ENCODE measurements at regions not wholly inside any gene's neighbourhood (a gene's known extent, or its start where the extent isn't known, plus 50 kb on each side); places are given as distances from the start of the nearest gene placed in this dataset.
"Not testable (repeated sequence)": the region's sequence is repeated elsewhere in the genome, so short reads cannot be mapped to it uniquely, and the experiment has no call there.

DNA sequence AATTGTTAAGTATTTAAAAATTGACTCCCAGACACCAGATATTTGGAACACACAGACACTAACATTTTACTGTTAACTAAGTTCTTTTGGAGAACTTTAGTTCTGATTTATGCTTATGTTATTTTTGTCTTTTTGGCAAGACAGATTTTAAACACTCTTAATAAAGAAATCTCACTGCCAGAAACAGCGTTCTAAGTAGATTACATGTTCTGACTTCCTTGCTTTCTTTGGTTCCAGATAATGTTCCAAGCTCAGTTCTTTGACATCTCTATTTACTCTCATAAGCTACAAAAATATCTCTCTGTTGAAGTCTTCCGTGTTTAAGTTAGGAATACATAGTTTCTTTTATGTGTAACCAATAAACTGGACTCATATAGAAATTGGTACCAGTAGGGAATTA lies 1699.6 kb downstream of the OTOL1 start:
- Histone ChIP-seq H3K27ac (ENCODE audit: low read depth, low read length) (no peak overlapping the region), H3K36me3 (ENCODE audit: insufficient read depth, low read length) (no peaks in the 10 kb centered on the region), H3K4me1 (ENCODE audit: insufficient read depth, low read length) (no peaks in the 10 kb centered on the region), H3K4me3 (ENCODE audit: low read length in 2 of 2) (no peak overlapping the region), H3K9me3 (ENCODE audit: control insufficient read depth in 1 of 2, low read length in 2 of 2) (peaks cover 0 to 4% of the 10 kb centered on the region in 2 donors), H3K27me3 (ENCODE audit: insufficient read depth, low read length) (no peaks in the 10 kb centered on the region)
- ChIA-PET POLR2A (ENCODE audit: partially characterized antibody) (no interaction called here), CTCF (ENCODE audit: partially characterized antibody) (no interaction called here)
- Mint-ChIP-seq H3K4me1 (no peaks in the 10 kb centered on the region), H3K27me3 (no peaks in the 10 kb centered on the region), H3K36me3 (no peaks in the 10 kb centered on the region), H3K27ac (no peak overlapping the region), H3K9me3 (peaks cover 0 to 9% (median 0%) of the 10 kb centered on the region in 8 donors), H3K4me3 (no peak overlapping the region)
- DNase-seq: no peak
- intact Hi-C loops (cut with micrococcal nuclease): no loop called here

DNA sequence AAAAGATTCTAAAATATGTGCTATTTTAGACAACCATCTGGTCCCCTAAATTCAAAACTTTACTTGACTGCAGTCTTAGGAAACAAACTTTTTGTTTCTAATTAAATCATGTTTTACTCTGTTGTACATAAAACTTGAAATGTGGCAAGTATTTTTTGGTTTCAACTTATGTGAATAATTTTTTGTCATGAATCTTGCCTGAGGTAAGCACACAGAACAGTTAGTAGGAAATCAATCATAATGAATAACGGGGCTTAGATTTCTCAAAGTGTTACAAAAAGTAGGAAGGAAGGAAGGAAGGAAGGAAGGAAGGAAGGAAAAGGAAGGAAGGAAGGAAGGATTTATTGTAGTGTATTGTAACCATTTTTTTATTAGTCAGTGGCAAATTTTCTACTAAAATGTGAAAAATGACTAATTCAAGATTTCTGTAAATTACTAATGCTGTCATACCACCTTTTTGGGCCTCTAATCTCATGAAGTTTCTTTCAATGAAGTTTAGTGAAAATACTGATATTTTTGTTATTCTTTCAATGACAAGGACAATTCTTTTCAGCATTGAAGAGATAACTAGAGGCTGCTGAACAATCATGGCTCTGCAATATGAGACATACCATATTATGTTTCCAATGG lies 1689.2 kb downstream of the OTOL1 start:
- H3K36me3 ChIP-seq (ENCODE audit: insufficient read depth, low read length): no peaks in the 10 kb centered on the region
- Mint-ChIP-seq H3K27ac (no peak overlapping the region), H3K4me1 (no peaks in the 10 kb centered on the region), H3K9me3 (peaks cover 0 to 16% (median 4%) of the 10 kb centered on the region in 8 donors), H3K4me3 (no peak overlapping the region), H3K27me3 (no peaks in the 10 kb centered on the region), H3K36me3 (no peaks in the 10 kb centered on the region)
- H3K27me3 ChIP-seq (ENCODE audit: insufficient read depth, low read length): no peaks in the 10 kb centered on the region
- H3K9me3 ChIP-seq (ENCODE audit: control insufficient read depth in 1 of 2, low read length in 2 of 2): no peaks in the 10 kb centered on the region
- H3K4me1 ChIP-seq (ENCODE audit: insufficient read depth, low read length): no peaks in the 10 kb centered on the region
- DNase-seq: no peak
- H3K27ac ChIP-seq (ENCODE audit: low read depth, low read length): no peak overlapping the region
- ChIA-PET CTCF (ENCODE audit: partially characterized antibody) (no interaction called here), POLR2A (ENCODE audit: partially characterized antibody) (no interaction called here)
- intact Hi-C loops (cut with micrococcal nuclease): no loop called here
- no peak overlapping the region for H3K4me3 ChIP-seq (ENCODE audit: low read length in 2 of 2)

- H3K27me3 ChIP-seq (ENCODE audit: insufficient read depth, low read length): no peaks in the 10 kb centered on the region
- no peak overlapping the region for H3K27ac Mint-ChIP-seq
- no peaks in the 10 kb centered on the region for H3K4me1 Mint-ChIP-seq
- intact Hi-C loops (cut with micrococcal nuclease): no loop called here
- ChIA-PET POLR2A (ENCODE audit: partially characterized antibody) (no interaction called here), CTCF (ENCODE audit: partially characterized antibody) (no interaction called here)
- no peak overlapping the region for H3K4me3 ChIP-seq (ENCODE audit: low read length in 2 of 2)
- H3K4me1 ChIP-seq (ENCODE audit: insufficient read depth, low read length): no peaks in the 10 kb centered on the region
- H3K9me3 ChIP-seq (ENCODE audit: control insufficient read depth in 1 of 2, low read length in 2 of 2): peaks cover 0 to 3% of the 10 kb centered on the region in 2 donors
- no peak for DNase-seq
- H3K4me3 Mint-ChIP-seq: no peak overlapping the region
- no peak overlapping the region for H3K27ac ChIP-seq (ENCODE audit: low read depth, low read length)
- H3K36me3 ChIP-seq (ENCODE audit: insufficient read depth, low read length): no peaks in the 10 kb centered on the region
- H3K9me3 Mint-ChIP-seq: peaks cover 0 to 22% (median 5%) of the 10 kb centered on the region in 8 donors
- no peaks in the 10 kb centered on the region for H3K27me3 Mint-ChIP-seq
- H3K36me3 Mint-ChIP-seq: no peaks in the 10 kb centered on the region
These were observed 1679.4 kb downstream of the OTOL1 start for GRCh38 chr3:163175970-163176369.

DNA sequence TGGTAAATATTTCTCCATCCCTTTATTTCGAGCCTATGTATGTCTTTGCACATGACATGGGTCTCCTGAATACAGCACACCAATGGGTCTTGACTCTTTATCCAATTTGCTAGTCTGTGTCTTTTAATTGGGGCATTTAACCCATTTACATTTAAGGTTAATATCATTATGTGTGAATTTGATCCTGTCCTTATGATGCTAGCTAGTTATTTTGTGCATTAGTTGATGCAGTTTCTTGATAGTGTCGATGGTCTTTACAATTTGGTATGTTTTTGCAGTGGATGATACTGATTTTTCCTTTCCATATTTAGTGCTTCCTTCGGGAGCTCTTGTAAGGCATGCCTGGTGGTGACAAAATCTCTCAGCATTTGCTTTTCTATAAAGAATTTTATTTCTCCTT lies 1675.9 kb downstream of the OTOL1 start:
- H3K27ac ChIP-seq (ENCODE audit: low read depth, low read length); H3K9me3 ChIP-seq (ENCODE audit: control insufficient read depth in 1 of 2, low read length in 2 of 2); H3K4me3 ChIP-seq (ENCODE audit: low read length in 2 of 2); H3K36me3 Mint-ChIP-seq; H3K27ac Mint-ChIP-seq; H3K27me3 Mint-ChIP-seq; H3K4me1 Mint-ChIP-seq; H3K27me3 ChIP-seq (ENCODE audit: insufficient read depth, low read length); POLR2A ChIA-PET (ENCODE audit: partially characterized antibody); H3K4me1 ChIP-seq (ENCODE audit: insufficient read depth, low read length); DNase-seq; H3K4me3 Mint-ChIP-seq; intact Hi-C loops (cut with micrococcal nuclease); H3K36me3 ChIP-seq (ENCODE audit: insufficient read depth, low read length): not testable (repeated sequence)
- CTCF ChIA-PET (ENCODE audit: partially characterized antibody): interaction anchor here (1.0 kb wide), 1 partner anchor 9 kb away, joined by 3 read pairs; no protein-coding TSS in a partner anchor
- H3K9me3 Mint-ChIP-seq: peaks cover 5 to 27% (median 13%) of the 10 kb centered on the region in 8 donors

DNA sequence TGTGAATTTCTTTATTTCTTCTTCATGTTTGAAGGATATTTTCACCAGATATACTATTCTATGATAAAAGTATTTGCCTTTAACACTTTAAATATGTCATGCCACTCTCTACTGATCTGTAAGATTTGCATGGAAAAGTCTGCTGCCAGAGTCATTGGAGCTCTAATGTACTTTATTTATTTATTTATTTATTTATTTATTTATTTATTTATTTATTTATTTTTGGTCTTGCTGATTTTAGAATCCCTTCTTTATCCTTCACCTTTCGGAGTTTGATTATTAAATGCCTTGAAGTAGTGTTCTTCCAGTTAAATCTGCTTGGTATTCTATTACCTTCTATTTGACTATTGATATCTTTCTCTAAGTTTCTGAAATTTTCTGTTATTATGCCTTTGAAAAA lies 1669.6 kb downstream of the OTOL1 start:
- Mint-ChIP-seq H3K4me1 (no peaks in the 10 kb centered on the region), H3K4me3 (no peak overlapping the region)
- H3K9me3 ChIP-seq (ENCODE audit: control insufficient read depth in 1 of 2, low read length in 2 of 2): no peaks in the 10 kb centered on the region

DNA sequence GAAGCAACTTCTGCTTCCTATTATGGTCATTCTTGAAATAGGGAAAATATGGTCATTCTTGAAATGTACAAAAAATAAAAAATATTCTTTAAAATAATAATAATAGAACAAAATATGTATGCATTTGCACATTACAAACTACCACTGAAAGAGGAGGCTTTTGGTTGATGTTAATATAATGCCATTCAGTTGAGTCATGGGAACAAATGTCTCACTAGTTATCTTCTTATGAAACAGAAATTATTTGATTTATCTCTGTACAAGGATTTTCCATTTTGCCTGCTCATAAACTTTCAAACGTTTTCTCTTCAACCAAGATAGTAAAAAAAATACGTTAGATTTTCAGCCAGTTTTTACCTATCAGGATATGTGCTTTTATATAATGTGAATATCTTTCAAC lies 1662.7 kb downstream of the OTOL1 start:
- no peak overlapping the region for H3K27ac Mint-ChIP-seq
- ChIA-PET POLR2A (ENCODE audit: partially characterized antibody) (no interaction called here), CTCF (ENCODE audit: partially characterized antibody) (no interaction called here)
- no peaks in the 10 kb centered on the region for H3K27me3 ChIP-seq (ENCODE audit: insufficient read depth, low read length)
- H3K9me3 Mint-ChIP-seq: peaks cover 0 to 12% (median 3%) of the 10 kb centered on the region in 8 donors
- no peak overlapping the region for H3K4me3 ChIP-seq (ENCODE audit: low read length in 2 of 2)
- H3K4me1 Mint-ChIP-seq: no peaks in the 10 kb centered on the region
- no peaks in the 10 kb centered on the region for H3K36me3 ChIP-seq (ENCODE audit: insufficient read depth, low read length)
- no peak overlapping the region for H3K27ac ChIP-seq (ENCODE audit: low read depth, low read length)
- no peaks in the 10 kb centered on the region for H3K36me3 Mint-ChIP-seq
- no peaks in the 10 kb centered on the region for H3K9me3 ChIP-seq (ENCODE audit: control insufficient read depth in 1 of 2, low read length in 2 of 2)
- H3K4me3 Mint-ChIP-seq: no peak overlapping the region
- intact Hi-C loops (cut with micrococcal nuclease): no loop called here
- no peaks in the 10 kb centered on the region for H3K4me1 ChIP-seq (ENCODE audit: insufficient read depth, low read length)
- DNase-seq: no peak
- H3K27me3 Mint-ChIP-seq: no peaks in the 10 kb centered on the region

More for the DNA sequence above, 1669.6 kb downstream of the OTOL1 start:
- Histone ChIP-seq H3K4me3 (ENCODE audit: low read length in 2 of 2) (no peak overlapping the region), H3K4me1 (ENCODE audit: insufficient read depth, low read length) (no peaks in the 10 kb centered on the region), H3K27me3 (ENCODE audit: insufficient read depth, low read length) (no peaks in the 10 kb centered on the region), H3K36me3 (ENCODE audit: insufficient read depth, low read length) (no peaks in the 10 kb centered on the region), H3K27ac (ENCODE audit: low read depth, low read length) (no peak overlapping the region)
- POLR2A ChIA-PET (ENCODE audit: partially characterized antibody): no interaction called here
- Mint-ChIP-seq H3K27ac (no peak overlapping the region), H3K9me3 (peaks cover 8 to 29% (median 12%) of the 10 kb centered on the region in 8 donors), H3K27me3 (no peaks in the 10 kb centered on the region), H3K36me3 (no peaks in the 10 kb centered on the region)
- DNase-seq: no peak
- intact Hi-C loops (cut with micrococcal nuclease): no loop called here
- CTCF ChIA-PET (ENCODE audit: partially characterized antibody): no interaction called here

DNA sequence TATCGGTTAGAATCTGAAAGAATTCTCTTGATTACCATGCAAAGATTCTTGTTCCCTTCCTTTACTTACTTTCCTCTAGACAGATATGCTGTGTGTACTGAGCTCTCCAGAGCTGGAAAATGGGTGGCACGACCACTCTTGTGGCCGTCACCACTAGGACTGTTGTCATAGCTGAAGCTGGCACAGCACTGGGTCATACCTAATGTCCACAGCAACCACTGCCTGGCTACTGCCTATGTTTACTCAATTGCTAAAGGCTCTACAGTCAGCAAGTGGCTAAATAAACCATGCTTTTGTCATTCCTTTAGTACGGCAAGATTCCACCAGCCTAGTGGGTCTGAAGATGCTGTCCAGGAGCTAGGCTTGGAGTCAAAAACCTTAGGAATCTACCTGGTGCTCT lies 1643.0 kb downstream of the OTOL1 start:
- H3K27ac Mint-ChIP-seq: no peak overlapping the region
- H3K27ac ChIP-seq (ENCODE audit: low read depth, low read length): no peak overlapping the region
- no peak overlapping the region for H3K4me3 ChIP-seq (ENCODE audit: low read length in 2 of 2)
- no peaks in the 10 kb centered on the region for H3K9me3 ChIP-seq (ENCODE audit: control insufficient read depth in 1 of 2, low read length in 2 of 2)
- no peaks in the 10 kb centered on the region for H3K4me1 ChIP-seq (ENCODE audit: insufficient read depth, low read length)
- no peak overlapping the region for H3K4me3 Mint-ChIP-seq
- no peaks in the 10 kb centered on the region for H3K36me3 Mint-ChIP-seq
- intact Hi-C loops (cut with micrococcal nuclease): no loop called here
- ChIA-PET POLR2A (ENCODE audit: partially characterized antibody) (no interaction called here), CTCF (ENCODE audit: partially characterized antibody) (no interaction called here)
- H3K36me3 ChIP-seq (ENCODE audit: insufficient read depth, low read length): no peaks in the 10 kb centered on the region
- no peak for DNase-seq
- no peaks in the 10 kb centered on the region for H3K27me3 Mint-ChIP-seq
- H3K27me3 ChIP-seq (ENCODE audit: insufficient read depth, low read length): no peaks in the 10 kb centered on the region
- H3K9me3 Mint-ChIP-seq: peaks cover 0 to 12% (median 9%) of the 10 kb centered on the region in 8 donors
- H3K4me1 Mint-ChIP-seq: no peaks in the 10 kb centered on the region

DNA sequence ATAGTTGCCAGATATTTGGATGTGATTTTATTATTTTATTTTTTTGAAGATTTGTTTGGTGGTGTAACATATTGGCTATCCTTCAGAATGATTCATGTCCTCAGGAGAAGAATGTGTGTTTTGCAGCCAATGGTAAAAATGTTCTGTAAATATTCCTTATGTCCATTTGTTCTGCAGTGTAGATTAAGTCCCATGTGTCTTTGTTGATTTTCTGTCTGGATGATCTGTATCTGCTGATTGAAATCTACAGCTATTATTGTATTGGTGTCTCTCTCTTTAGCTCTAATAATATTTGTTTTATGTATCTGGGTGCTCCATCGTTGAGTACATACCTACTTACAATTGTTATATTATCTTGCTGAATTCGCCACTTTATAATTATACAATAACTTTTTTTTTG lies 1641.7 kb downstream of the OTOL1 start:
- H3K9me3 Mint-ChIP-seq: peaks cover 0 to 12% (median 9%) of the 10 kb centered on the region in 8 donors
- Histone ChIP-seq H3K4me1 (ENCODE audit: insufficient read depth, low read length) (no peaks in the 10 kb centered on the region), H3K36me3 (ENCODE audit: insufficient read depth, low read length) (no peaks in the 10 kb centered on the region), H3K4me3 (ENCODE audit: low read length in 2 of 2) (no peak overlapping the region), H3K9me3 (ENCODE audit: control insufficient read depth in 1 of 2, low read length in 2 of 2) (no peaks in the 10 kb centered on the region), H3K27ac (ENCODE audit: low read depth, low read length) (no peak overlapping the region), H3K27me3 (ENCODE audit: insufficient read depth, low read length) (no peaks in the 10 kb centered on the region)
- H3K27ac Mint-ChIP-seq: no peak overlapping the region
- H3K36me3 Mint-ChIP-seq: no peaks in the 10 kb centered on the region
- H3K27me3 Mint-ChIP-seq: no peaks in the 10 kb centered on the region
- ChIA-PET POLR2A (ENCODE audit: partially characterized antibody) (no interaction called here), CTCF (ENCODE audit: partially characterized antibody) (no interaction called here)
- no peak overlapping the region for H3K4me3 Mint-ChIP-seq
- intact Hi-C loops (cut with micrococcal nuclease): no loop called here
- no peak for DNase-seq
- no peaks in the 10 kb centered on the region for H3K4me1 Mint-ChIP-seq

Measured in CD4-positive, alpha-beta memory T cell (primary cell).